K562 (cell line): ENCODE measurements at regions not wholly inside any gene's neighbourhood (a gene's known extent, or its start where the extent isn't known, plus 50 kb on each side); places are given as distances from the start of the nearest gene placed in this dataset.

Experiments used
- CBX2 ChIP-seq: fragments of 200-600 bp; sonication (generic); IDR thresholded peaks from one replicate; pipeline ENCODE4 v1.6.1; 2012; ENCODE audit warnings: mild to moderate bottlenecking, low read length, inconsistent platforms; ENCODE audit not compliant: insufficient read depth, poor library complexity, severe bottlenecking
- CTCF ChIP-seq, 3 experiments: IDR thresholded peaks in 2 of 3; conservative IDR thresholded peaks in 1 of 3; 2 replicates each; pipeline ENCODE4 v1.5.1; 2011 to 2012; ENCODE audit warnings: low read length in 3 of 3, mild to moderate bottlenecking in 3 of 3, control low read depth in 2 of 3, improper control_type of control experiment in 1 of 3, inconsistent platforms in 1 of 3, low read depth in 1 of 3, mixed read lengths in 1 of 3, moderate library complexity in 1 of 3; ENCODE audit not compliant: insufficient read depth in 2 of 3
- EZH2 ChIP-seq: IDR thresholded peaks from 2 replicates; pipeline ENCODE4 v1.6.1; 2012; ENCODE audit warnings: low read depth, mild to moderate bottlenecking, inconsistent platforms, low read length, borderline replicate concordance
- GATAD2B ChIP-seq: fragments of 450-650 bp; IDR thresholded peaks from 2 replicates; pipeline ENCODE4 v1.6.1; 2017; ENCODE audit warnings: mild to moderate bottlenecking, borderline replicate concordance
- HDAC6 ChIP-seq: IDR thresholded peaks from 2 replicates; pipeline ENCODE4 v1.6.1; 2012; ENCODE audit warnings: low read depth, mild to moderate bottlenecking, control low read depth, inconsistent platforms, low read length, moderate library complexity
- MYNN ChIP-seq, 2 experiments: sonication (generic); formaldehyde crosslinking in 1 of 2; IDR thresholded peaks; 2 replicates each; pipeline versions ENCODE4 v1.5.0 to v1.6.1; 2016 to 2020; ENCODE audit warnings: antibody characterized with exemption in 1 of 2, missing genetic modification reagents in 1 of 2
- NR2F6 ChIP-seq: fragments of 450-650 bp; formaldehyde crosslinking; IDR thresholded peaks from 2 replicates; pipeline ENCODE4 v1.4.0; 2020; ENCODE audit warnings: mild to moderate bottlenecking
- PHF20 ChIP-seq: fragments of 450-650 bp; IDR thresholded peaks from 2 replicates; pipeline ENCODE4 v1.6.1; 2018; ENCODE audit not compliant: partially characterized antibody
- PHF8 ChIP-seq: fragments of 200-600 bp; sonication (generic); IDR thresholded peaks from 2 replicates; pipeline ENCODE4 v1.6.1; 2012; ENCODE audit warnings: mixed run types, mild to moderate bottlenecking, inconsistent platforms, low read length, moderate library complexity, borderline replicate concordance
- POLR2A ChIP-seq: fragments of 450-650 bp; conservative IDR thresholded peaks from 2 replicates; pipeline ENCODE4 v1.6.1; 2016
- RBM14 ChIP-seq: fragments of 200-400 bp; formaldehyde crosslinking; IDR thresholded peaks from 2 replicates; pipeline ENCODE4 v1.6.1; 2018; ENCODE audit warnings: low read depth, mild to moderate bottlenecking, low read length, moderate library complexity, borderline replicate concordance; ENCODE audit not compliant: insufficient read depth
- ZNF507 ChIP-seq: conservative IDR thresholded peaks from 2 replicates; pipeline ENCODE4 v1.6.1; 2017; ENCODE audit warnings: missing genetic modification characterization, missing compliant biosample characterization
- TF ChIP-seq, protein P1 (sequence below): sonication (generic); formaldehyde crosslinking; IDR thresholded peaks from 2 replicates; pipeline ENCODE4 v1.8.0; 2022; ENCODE audit warnings: mild to moderate bottlenecking, low read depth, missing genetic modification reagents
- TF ChIP-seq, protein P2 (sequence below): sonication (generic); formaldehyde crosslinking; IDR thresholded peaks from 2 replicates; pipeline ENCODE4 v1.8.1; 2023; ENCODE audit warnings: mild to moderate bottlenecking, missing genetic modification reagents

DNA sequence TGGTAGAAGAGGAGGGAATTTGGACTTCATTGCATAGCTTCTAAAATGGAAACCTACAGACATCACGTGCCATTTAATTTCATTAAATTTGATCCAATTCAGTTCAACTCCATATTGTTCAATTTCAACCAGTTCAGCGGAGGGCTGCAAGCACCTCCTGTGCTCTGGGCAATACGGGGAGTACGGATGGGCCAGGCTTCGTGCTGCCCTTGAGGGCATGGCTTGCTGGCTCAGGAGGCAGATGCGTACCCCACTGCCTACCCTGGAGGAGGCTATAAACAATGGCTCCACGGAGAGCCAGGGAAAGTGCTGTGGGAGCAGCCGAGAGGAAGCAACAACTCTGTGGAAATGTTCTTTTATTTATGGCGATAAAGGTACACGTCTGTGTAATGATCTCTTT is 261.8 kb downstream of the DCDC2C start:
- TF ChIP-seq POLR2A = no peak
- no peak for TF ChIP-seq MYNN (IDR thresholded peaks at IDR 0.05)
- TF ChIP-seq MYNN (CRISPR knock-in tag; IDR thresholded peaks at IDR 0.05) = no peak
- TF ChIP-seq CTCF (IDR thresholded peaks at IDR 0.05 in 2 of 3, conservative IDR thresholded peaks at IDR 0.05 in 1 of 3; ENCODE audit: insufficient read depth in 2 of 3, low read depth in 1 of 3, low read length in 3 of 3) = no peak
- no peak for TF ChIP-seq ZNF507
- no peak for TF ChIP-seq PHF8
- TF ChIP-seq, protein P1, sequence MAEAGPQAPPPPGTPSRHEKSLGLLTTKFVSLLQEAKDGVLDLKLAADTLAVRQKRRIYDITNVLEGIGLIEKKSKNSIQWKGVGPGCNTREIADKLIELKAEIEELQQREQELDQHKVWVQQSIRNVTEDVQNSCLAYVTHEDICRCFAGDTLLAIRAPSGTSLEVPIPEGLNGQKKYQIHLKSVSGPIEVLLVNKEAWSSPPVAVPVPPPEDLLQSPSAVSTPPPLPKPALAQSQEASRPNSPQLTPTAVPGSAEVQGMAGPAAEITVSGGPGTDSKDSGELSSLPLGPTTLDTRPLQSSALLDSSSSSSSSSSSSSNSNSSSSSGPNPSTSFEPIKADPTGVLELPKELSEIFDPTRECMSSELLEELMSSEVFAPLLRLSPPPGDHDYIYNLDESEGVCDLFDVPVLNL (CRISPR knock-in tag) = no peak
- TF ChIP-seq HDAC6 = no peak
- TF ChIP-seq EZH2 = no peak
- TF ChIP-seq NR2F6 (CRISPR knock-in tag) = no peak
- TF ChIP-seq CBX2 = no peak
- TF ChIP-seq GATAD2B = no peak
- TF ChIP-seq, protein P2, sequence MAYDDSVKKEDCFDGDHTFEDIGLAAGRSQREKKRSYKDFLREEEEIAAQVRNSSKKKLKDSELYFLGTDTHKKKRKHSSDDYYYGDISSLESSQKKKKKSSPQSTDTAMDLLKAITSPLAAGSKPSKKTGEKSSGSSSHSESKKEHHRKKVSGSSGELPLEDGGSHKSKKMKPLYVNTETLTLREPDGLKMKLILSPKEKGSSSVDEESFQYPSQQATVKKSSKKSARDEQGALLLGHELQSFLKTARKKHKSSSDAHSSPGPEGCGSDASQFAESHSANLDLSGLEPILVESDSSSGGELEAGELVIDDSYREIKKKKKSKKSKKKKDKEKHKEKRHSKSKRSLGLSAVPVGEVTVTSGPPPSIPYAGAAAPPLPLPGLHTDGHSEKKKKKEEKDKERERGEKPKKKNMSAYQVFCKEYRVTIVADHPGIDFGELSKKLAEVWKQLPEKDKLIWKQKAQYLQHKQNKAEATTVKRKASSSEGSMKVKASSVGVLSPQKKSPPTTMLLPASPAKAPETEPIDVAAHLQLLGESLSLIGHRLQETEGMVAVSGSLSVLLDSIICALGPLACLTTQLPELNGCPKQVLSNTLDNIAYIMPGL = no peak
- TF ChIP-seq PHF20 = no peak
- no peak for TF ChIP-seq RBM14
